ENCODE measurements at regions not wholly inside any gene's neighbourhood (a gene's known extent, or its start where the extent isn't known, plus 50 kb on each side); places are given as distances from the start of the nearest gene placed in this dataset.
A peak's percentile ranks its signal among the peaks of the same experiment; 100 is the strongest.

DNA sequence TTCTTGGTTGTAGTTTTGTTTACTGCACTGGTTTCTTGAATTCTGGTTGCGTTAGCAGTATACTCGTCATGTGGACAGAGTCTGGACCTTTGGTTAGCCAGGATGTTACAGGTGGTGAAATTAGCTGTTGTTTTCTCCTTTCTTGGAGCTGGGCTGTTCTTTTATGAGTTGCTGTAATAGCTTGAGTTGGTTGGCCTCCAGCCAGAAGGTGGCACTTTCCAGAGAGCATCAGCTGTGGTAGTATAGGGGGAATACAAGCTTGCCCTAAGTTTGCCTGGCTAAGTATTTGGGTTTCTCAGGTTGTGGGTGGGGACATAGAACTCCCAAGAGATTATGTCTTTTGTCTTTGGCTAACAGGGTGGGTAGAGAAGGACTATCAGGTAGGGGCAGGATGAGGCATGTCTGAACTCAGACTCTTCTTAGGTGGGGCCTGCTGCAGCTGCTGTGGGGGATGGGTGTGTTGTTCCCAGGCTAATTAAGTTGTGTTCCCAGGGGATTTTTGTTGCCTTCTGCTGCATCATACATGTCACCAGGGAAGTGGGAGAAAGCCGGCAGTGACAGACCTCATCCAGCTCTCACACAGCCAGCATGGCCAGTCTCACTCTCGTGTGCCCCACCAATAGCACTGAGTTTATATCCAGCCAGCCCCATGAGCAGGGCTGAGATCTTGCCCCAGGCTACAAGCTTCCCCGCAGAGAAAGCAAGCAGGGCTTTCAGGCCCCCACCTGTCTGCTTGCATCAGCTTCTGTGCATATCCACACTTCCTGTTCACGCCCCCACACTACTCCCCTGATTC is 246.7 kb upstream of the TPK1 start:
- peak; percentile 99 for DNase-seq

DNA sequence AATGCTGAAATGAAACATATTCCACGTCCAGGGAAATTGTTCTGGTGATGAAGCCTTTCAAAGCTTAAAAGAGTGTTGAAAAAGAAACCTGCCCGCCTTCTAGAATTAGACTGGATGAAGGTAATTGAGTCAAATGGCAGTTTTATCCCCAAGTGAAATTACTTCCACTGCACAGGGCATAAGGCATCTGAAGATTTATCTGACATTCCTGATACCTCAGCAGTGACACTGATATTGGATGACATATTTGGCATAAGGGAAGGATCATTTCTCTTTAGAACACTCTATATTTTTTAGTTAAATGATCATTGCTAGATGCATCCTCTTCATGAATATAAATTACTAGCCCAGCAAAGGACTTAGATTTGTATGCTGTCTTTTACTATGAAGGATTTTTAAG is 229.6 kb upstream of the TPK1 start:
- no peak for DNase-seq

DNA sequence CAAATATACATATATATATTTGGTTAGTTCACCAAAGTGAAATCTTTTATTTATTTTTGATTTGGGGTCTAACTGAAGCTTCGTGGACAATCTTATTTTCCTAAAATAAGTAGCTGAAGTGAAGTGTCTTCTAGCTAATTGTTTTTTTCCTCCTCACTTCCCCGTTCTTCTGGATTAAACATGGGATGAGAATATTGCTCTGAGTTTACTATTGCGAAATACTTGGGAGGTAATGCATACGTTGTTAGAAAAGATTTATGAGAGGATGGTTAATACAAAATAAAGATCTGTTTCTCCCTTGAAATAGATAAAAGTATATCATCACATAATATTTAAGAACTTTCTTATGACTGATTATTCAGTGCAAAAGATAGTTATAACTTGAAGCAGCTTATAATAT is 228.3 kb upstream of the TPK1 start:
- no peak for DNase-seq

DNA sequence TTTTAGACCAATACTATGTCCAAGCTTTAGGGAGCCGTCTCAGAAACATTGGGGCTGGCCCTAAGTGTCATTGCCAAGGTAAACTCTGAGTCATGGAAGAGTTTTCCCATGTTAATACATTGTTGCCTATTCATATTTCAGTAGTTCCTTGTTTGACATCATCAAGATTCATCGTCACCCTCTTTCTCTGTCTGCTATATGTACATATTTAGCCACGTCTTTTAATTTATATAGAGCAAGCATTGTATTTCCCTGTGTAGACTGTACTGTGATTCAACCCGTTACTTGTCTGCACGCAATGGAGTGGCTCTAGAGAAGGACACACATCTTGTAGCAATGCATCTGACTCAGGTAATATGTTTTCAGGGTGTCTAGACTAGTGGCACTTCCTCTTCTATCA is 217.9 kb upstream of the TPK1 start:
- DNase-seq: no peak

DNA sequence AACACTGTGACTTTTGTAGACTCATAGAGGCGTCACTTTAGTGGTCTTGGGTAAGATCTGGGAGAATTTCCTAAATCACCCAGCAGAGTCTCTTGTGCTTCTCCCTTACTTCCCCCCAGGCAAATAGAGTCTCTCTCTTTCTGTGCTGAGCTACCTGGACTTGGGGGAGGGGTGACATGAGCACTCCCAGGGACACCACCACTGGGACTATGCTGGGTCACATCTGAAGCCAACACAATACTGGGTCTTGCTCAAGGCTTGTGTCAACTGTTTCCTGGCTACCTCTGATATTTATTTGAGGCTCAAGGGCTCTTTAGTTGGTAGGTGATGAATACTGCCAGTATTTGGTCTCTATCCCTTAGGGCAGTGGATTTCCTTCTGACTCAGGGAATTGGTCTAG is 214.6 kb upstream of the TPK1 start:
- DNase-seq: no peak

DNA sequence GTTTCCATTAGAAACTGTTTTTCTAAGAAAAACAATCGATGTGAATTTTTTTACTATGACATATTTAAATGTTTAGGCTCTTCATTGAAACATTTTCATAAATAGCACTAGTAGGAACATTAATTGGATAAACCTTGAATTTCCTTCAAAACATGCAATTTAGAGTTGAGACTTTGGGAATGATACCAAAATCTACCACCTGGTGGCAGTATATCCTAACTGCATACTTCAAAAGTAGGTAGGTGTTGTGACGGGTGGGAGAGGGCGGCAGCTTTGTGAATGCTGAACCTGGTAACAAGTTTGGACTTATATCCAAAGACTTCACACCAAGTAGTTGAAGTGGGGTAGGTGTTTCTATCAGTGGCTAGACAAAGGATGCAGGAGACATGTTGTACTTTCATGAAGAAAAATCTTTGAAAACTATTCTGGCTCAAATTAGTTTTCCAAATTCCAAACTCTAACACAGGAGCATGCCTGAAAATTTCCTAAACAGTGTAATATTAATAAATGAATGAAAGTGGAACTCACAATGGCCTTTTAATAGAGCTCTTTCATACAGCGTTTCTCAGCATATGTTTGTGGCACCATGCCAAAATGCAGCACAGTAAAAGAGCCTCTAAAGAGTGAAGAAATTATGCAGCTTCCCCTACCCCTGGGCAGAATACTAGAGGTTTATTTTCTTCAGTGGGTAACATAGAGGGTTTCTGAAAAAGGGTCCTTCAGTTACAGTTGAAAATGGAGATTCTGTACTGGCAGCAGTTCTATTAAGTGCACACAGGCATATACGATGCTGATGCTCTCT is 201.0 kb upstream of the TPK1 start:
- DNase-seq: peak; percentile 44

DNA sequence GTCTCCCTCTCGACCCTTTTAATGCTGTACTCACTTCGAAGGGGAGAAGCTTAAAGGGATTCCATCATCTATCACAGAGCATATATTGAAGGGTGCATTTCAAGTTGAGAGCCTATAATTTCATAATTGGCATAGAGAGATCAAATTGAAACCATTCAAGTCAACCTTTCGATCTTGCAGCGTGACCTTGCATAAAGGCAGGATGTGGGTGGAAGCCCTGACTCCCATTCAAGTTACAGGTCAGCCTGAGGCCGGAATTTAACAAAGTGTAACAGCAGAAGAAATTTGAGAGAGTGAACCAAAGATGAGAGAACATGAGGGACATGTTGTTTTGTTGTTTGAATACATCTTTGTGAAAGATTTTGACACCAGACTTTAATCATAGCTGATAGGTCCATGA is 195.3 kb upstream of the TPK1 start:
- no peak for DNase-seq

DNA sequence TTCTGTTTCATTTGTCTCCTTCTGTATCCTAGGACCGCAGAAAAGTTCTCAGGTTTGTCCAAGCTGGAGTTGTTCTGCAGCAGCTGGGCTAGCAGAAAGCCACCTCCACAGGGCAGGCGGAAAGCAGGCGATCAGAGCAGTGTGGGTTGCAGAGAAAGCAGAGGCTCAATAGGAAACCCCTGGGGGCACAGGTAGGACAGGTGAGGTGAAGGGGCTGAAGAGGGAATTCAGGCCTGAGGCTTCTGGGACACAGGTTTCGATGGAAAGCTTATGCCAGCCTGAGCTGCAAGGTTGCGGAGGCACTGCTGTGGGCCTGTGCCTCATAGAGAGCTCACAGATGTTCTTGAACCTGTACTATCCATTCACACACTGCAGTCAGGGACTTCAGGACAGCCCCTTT is 194.9 kb upstream of the TPK1 start:
- DNase-seq: no peak

DNA sequence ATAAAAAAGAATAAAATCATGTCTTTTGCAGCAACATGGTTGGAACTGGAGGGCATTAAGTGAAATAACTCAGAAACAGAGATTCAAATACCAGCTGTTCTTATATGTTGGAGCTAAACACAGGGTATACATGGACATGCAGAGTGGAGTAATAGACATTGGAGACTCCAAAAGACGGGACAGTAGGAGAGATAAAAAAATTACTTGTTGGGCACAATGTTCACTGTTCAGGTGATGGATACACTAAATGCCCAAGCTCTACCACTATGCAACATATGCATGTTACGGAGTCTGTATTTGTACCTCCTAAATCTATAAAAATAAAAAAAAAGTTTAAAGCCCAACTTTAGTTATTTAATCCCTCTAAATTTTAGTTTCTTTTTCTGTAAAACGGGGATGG is 184.6 kb upstream of the TPK1 start:
- DNase-seq: no peak

DNA sequence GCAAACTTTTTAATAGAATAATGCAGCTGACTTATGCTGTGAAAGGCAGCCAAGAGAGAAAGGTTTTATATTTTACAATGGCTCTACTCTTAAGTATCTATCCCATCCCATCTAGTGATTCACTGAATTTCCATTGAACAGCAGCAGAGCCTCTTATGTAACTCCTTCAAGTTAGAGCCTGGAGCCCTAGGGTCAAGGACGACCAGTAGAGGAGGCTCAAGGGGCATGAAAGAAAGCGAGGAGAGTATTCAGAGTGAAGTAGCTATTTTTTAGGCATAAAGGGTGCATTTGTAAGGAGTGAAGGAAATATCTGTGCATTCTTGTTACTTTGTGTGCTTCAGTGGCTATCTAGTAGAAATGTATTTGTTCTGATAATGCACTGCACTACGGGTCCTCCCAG is 180.2 kb upstream of the TPK1 start:
- no peak for DNase-seq

DNA sequence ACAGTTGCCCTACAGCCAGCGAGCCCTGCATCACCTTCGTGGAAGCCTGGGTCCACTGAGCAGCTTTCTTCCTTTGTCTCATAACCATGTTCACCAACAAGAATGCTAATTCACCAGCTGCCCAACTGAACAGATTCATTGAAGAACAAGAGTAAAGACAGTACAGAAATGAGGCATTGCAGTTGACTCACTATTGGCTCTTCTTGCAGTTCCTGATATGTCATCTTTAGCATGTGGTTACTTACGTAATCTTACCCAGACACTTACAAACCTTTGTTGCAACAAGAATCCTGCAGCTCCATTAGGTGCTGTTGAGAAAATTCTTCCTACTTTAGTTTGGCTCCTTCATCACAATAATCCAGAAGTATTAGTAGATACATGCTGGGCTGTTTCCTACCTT is 174.0 kb upstream of the TPK1 start:
- DNase-seq: no peak

DNA sequence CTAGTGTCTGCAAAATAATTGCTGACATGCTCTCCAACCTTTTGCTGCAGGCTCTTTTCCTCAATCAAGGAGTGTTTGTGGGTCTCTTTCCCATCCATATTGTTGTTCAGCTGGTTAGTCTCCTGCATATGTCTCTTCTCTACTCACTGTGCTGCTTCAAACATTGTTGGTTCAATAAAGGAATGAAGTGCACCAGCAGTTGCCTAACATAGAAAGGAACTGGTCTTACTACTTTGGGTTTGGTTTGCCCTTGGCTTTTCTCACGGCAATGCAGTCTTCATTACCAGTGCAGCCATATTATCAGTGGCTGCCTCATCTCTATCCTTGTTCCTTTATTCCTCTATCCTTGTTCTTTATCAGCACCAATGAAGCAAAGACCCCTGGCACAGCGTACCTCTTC is 169.7 kb upstream of the TPK1 start:
- no peak for DNase-seq

DNA sequence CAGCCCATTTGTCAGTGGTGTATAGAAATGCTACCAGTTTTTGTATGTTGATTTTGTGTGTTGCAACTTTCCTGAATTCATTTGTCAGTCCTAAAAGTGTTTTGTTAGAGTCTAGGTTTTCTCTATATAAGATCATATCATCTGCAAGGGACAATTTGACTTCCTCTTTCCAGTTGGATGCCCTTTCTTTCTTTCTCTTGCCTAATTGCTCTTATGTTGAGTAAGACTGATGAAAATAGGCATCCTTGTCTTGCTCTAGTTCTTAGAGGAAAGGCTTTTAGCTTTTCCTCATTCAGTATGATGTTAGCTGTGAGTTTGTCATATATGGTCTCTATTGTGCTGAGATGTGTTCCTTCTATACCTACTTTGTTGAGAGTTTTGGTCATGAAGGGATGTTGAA is 161.7 kb upstream of the TPK1 start:
- DNase-seq: no peak

DNA sequence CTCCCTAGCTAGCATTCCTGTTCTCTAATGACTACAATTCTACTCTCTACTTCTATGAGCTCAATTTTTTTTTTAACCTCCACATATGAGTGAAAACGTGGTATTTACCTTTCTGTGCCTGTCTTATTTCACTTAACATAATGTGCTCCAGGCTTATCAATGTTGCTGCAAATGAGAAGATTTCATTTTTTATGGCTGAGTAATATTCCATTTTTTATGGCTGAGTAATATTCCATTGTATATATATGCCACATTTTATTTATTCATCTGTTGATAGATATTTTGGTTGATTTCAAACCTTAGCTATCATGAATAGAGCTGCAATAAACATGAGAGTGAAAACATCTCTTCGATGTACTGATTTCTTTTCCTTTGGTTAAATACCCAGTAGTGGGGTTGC is 159.6 kb upstream of the TPK1 start:
- no peak for DNase-seq

DNA sequence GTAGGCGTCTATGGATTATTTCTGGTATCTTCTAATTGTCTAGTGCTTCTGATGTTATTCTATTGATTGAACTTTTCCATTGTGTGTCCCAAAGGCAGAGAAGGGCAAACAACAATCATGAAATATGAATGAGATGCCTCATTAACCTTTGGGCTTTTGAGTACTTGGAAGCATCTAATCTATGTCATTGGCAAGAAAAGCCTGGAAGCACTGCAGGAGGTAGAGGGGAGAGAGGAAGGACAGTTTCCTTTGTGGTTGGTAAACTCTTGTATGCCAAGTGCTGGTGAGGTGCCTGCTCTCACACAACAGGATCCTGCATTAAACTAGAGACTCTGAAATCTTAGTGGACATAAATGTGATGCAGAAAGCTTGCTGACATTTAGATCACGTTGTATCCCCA is 155.2 kb upstream of the TPK1 start:
- DNase-seq: no peak

DNA sequence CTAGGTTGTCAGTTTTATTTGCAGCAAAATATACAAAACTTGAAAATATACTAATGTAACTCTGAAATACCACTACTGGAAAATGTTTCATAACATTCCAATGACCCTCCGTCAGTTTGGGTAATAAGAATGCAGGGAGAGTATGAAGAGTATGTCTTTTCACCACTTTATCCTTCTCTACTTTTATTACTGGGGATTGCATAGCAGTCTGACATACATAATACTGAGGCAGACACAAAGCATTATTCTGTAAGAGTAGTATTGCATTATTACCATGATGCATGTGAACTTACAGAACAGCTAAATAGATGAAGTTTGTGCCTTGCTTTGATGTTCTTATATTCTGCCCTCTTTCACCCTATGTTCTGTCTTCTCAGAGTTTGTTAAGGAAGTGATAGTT is 151.8 kb upstream of the TPK1 start:
- no peak for DNase-seq

DNA sequence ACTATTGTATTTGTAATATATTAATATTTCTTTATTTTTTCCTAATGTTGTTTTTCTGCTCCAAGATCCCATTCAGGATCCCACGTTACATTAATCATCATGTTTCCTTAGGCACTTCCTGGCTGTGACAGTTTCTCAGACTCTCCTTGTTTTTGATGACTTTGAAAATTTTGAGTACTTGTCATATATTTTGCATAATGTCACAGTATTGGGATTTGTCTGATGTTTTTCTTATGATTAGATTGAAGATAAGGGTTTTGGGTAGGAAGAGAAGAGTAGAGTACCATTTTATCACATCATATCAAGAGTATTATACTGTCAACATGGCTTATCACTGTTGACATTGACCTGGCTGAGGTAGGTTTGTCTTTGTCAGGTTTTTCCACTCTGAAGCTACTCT is 146.3 kb upstream of the TPK1 start:
- no peak for DNase-seq

DNA sequence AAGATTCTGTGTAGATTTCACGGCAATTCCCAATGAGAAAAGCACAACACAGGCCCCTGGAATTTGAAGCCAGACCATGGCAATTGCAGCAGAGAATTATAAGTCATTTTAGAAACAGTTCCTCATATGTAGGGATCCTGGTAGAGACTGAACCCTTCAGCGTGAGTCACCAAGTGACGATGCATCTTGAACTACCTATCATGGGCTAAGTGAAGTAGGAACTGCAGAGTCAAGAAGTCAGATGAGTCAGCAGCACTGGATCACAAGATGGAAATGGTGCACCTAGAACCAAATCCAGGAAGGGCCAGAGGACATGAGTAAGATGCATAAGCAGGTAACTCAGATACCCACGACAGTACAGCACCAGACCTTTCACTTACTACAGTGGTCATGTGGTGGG is 140.0 kb upstream of the TPK1 start:
- DNase-seq: no peak

DNA sequence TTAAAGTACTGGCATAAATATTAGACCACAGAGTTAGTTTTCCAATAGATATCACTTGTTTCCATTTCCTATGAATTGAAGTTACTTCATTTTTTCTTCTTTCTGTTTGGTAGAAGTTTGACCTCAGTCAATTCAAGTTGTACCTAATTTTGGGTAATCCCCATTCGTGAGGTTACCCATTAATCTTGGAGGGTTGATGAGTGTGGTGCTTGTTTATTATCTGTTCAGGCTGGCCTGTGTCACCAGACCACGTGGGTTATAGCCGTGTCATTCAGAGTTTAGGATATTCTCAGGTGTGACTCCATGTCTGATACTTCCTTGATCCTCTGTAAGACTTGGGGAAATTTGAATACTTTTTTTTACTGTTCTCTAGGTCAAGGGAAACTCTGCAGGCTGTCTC is 133.9 kb upstream of the TPK1 start:
- DNase-seq: no peak

DNA sequence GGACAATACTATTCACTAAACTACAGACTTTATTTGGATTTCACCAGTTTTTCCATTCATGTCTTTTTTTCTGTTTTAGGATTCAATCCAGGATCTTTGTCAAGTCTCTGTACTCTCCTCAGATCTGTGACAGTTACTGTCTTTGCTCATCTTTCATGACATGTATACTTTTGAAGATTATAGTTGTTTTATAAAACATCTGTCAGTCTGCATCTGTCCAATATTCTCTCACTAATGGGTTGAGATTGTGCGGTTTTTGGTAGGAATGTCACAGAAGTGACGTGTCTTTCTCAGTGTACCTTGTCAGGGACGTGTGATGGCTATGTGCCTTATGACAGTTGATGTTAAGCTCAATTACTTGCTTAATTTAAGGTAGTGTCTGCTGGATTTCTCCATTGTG is 124.9 kb upstream of the TPK1 start:
- DNase-seq: no peak

DNA sequence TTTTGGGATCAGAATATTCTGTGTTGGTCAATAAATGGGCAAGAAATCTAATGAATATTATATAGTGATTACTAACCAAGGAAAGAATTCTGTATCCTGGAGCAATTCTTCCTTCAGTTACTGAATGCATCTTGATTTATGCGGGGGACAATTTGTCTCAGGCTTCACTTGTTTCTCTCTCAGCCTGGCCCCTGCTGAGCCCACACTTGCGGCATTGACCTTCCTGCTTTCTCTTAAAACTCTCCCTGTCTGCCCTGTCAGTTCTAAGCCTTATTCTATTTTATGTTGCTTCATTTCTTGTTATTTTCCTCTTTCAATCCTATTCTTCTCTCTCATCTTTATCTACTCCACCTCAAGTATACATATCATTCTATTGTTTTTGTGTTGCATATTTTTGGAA is 122.1 kb upstream of the TPK1 start:
- no peak for DNase-seq

DNA sequence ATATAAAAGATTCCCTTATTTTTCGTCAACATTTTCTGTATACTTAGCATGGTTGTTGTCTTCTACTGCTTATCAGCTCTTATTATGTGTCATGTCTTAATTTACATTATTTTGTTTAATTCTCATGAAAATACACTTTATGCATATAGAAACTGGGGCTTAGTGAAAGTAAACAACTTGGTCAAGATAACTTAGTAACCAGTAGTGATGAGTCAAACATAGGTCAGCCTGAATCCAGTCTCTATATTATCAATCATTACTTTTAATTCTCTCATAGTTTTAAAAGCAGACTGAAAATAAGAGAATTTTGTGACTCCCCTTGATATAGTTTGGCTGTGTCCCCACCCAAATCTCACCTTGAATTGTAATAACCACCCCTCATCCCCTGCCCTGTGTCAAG is 119.6 kb upstream of the TPK1 start:
- no peak for DNase-seq

DNA sequence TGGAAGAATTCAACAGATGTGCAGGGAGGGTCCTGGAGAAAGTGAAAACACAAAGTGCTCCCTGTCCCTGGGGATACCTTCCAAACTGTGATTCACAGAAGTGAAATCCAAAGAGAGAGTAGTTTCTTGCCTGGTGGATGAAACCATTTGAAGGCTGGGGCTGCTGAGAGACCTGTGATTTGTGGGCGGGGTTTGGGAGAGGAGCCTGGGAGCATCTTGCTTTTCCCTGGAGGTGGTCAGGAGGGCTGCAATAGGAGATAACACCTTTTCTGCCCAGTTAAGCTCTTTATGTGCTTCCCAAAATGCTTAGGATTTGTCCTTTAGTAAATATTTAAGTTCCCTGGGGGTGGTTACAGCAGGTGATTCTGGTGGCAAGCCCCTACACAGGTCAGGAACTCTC is 105.3 kb upstream of the TPK1 start:
- peak; percentile 14 for DNase-seq

DNA sequence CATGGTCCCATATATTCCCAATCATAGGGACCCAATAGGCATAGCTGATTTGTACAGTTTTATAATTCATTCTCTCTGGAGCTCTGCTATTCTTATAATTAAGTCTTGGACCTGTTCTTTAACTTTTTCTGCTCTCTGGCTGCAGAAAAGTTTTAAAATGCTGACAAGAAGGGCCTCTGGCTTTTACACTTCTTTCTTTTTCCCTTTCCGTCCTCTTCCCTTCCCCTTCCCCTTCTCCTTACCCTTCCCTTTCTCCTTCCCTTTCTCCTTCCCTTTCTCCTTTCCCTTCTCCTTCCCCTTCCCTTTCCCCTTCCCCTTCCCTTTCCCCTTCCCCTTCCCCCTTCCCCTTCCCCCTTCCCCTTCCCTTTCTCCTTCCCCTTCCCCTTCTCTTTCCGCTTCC is 101.3 kb upstream of the TPK1 start:
- DNase-seq: no peak

DNA sequence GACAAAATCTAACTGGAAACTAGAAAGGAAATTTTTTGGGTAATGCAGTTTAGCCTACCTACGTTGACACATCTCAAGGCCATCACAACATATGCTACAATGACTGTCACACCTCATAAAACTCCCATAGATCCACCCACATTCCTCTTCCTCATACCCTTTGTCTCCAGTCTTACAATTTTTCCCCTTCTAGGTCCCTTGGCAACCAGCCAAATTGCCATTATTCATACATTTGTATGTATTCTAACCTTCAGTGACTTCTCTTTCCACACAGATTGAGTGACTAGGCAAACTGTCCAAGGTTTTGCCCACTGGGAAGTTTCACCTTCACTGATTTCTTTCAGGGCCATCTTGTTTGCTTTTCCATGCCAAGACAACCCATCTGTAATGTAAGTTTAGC is 100.5 kb upstream of the TPK1 start:
- DNase-seq: no peak
